Thoracic aorta (tissue), 2 donors: ENCODE measurements at regions not wholly inside any gene's neighbourhood (a gene's known extent, or its start where the extent isn't known, plus 50 kb on each side); places are given as distances from the start of the nearest gene placed in this dataset.

Experiments
- ATAC-seq: fragments of 150-250 bp; one replicate; pipeline ENCODE4 v1.8.0; 2017; ENCODE audit warnings: low read depth; ENCODE audit not compliant: insufficient number of reproducible peaks, low FRiP score
- DNase-seq: peaks from one replicate; pipeline ENCODE4 v3.0.0-alpha.2; 2020; ENCODE audit warnings: low spot score
- H3K27ac ChIP-seq, 2 donors: fragments of 200-600 bp; sonication (generic); 1 replicate in 1 of 2; 2 replicates in 1 of 2; pipeline ENCODE4 v1.5.1; 2016; ENCODE audit warnings: mild to moderate bottlenecking in 2 of 2, moderate library complexity in 2 of 2
- H3K27me3 ChIP-seq: fragments of 200-600 bp; sonication (generic); replicated peaks from 2 replicates; pipeline ENCODE4 v1.6.0; 2016; ENCODE audit warnings: mild to moderate bottlenecking; ENCODE audit not compliant: insufficient read depth
- H3K36me3 ChIP-seq: fragments of 200-600 bp; sonication (generic); one replicate; pipeline ENCODE4 v1.5.1; 2016
- H3K4me1 ChIP-seq, 2 donors: fragments of 200-600 bp; sonication (generic); 1 replicate in 1 of 2; 2 replicates in 1 of 2; pipeline versions ENCODE4 v1.5.1 to v1.6.0; 2016; ENCODE audit warnings: low read depth in 2 of 2, mild to moderate bottlenecking in 1 of 2; ENCODE audit not compliant: control insufficient read depth in 1 of 2
- H3K4me3 ChIP-seq: fragments of 200-600 bp; sonication (generic); 2 replicates; pipeline ENCODE4 v1.5.1; 2016; ENCODE audit warnings: mild to moderate bottlenecking
- H3K9me3 ChIP-seq: fragments of 200-600 bp; sonication (generic); 2 replicates; pipeline ENCODE4 v1.5.1; 2016
- CTCF ChIP-seq: fragments of 200-600 bp; sonication (generic); IDR thresholded peaks from one replicate; pipeline ENCODE4 v1.5.1; 2019; ENCODE audit warnings: antibody characterized with exemption

- no peaks in the 10 kb centered on the region for H3K4me1 ChIP-seq
- no peak for DNase-seq
- ATAC-seq: no peak
- H3K27ac ChIP-seq: no peak overlapping the region
- H3K4me3 ChIP-seq: no peak overlapping the region
- H3K36me3 ChIP-seq: no peaks in the 10 kb centered on the region
- H3K9me3 ChIP-seq: peaks cover 3% of the 10 kb centered on the region
- TF ChIP-seq CTCF: no peak
- H3K27me3 ChIP-seq: no peaks in the 10 kb centered on the region
Observed at GRCh38 chr1:238027366-238027765, 136.6 kb upstream of the ZP4 start.

- Histone ChIP-seq H3K36me3 (no peaks in the 10 kb centered on the region), H3K4me1 (no peaks in the 10 kb centered on the region), H3K27me3 (no peaks in the 10 kb centered on the region), H3K27ac (no peak overlapping the region), H3K4me3 (no peak overlapping the region), H3K9me3 (no peaks in the 10 kb centered on the region)
- DNase-seq: no peak
- ATAC-seq: no peak
- TF ChIP-seq CTCF: no peak
Observed at GRCh38 chr1:238023137-238023536, 132.4 kb upstream of the ZP4 start.

- Histone ChIP-seq H3K4me1 (no peaks in the 10 kb centered on the region), H3K9me3 (no peaks in the 10 kb centered on the region), H3K27ac (no peak overlapping the region), H3K36me3 (no peaks in the 10 kb centered on the region), H3K27me3 (no peaks in the 10 kb centered on the region), H3K4me3 (no peak overlapping the region)
- no peak for TF ChIP-seq CTCF
- ATAC-seq (no peak), DNase-seq (no peak)
Observed at GRCh38 chr1:238018214-238018613, 127.5 kb upstream of the ZP4 start.

- no peaks in the 10 kb centered on the region for H3K27me3 ChIP-seq
- no peaks in the 10 kb centered on the region for H3K4me1 ChIP-seq
- no peaks in the 10 kb centered on the region for H3K9me3 ChIP-seq
- no peak for TF ChIP-seq CTCF
- H3K27ac ChIP-seq: no peak overlapping the region
- no peaks in the 10 kb centered on the region for H3K36me3 ChIP-seq
- DNase-seq (no peak), ATAC-seq (no peak)
- no peak overlapping the region for H3K4me3 ChIP-seq
Observed at GRCh38 chr1:238006779-238007178, 116.1 kb upstream of the ZP4 start.

GRCh38 chr1:238005116-238005515 lies 114.4 kb upstream of the ZP4 start:
- H3K27me3 ChIP-seq: no peaks in the 10 kb centered on the region
- no peak overlapping the region for H3K4me3 ChIP-seq
- TF ChIP-seq CTCF: no peak
- H3K4me1 ChIP-seq: no peaks in the 10 kb centered on the region
- DNase-seq (no peak), ATAC-seq (no peak)
- no peaks in the 10 kb centered on the region for H3K36me3 ChIP-seq
- no peaks in the 10 kb centered on the region for H3K9me3 ChIP-seq
- H3K27ac ChIP-seq: no peak overlapping the region
